BE2C (cell line): ENCODE measurements at regions not wholly inside any gene's neighbourhood (a gene's known extent, or its start where the extent isn't known, plus 50 kb on each side); places are given as distances from the start of the nearest gene placed in this dataset.

Experiments used
- DNase-seq: peaks from one replicate; pipeline ENCODE4 v3.0.0-alpha.2; 2020
- H3K27me3 ChIP-seq: fragments of 250-450 bp; sonication (Bioruptor Pico); 2 replicates; pipeline ENCODE4 v1.5.1; 2020; ENCODE audit warnings: mild to moderate bottlenecking
- H3K36me3 ChIP-seq: fragments of 250-450 bp; sonication (Bioruptor Pico); 2 replicates; pipeline ENCODE4 v1.5.1; 2020; ENCODE audit warnings: mild to moderate bottlenecking
- H3K4me1 ChIP-seq: fragments of 250-450 bp; sonication (Bioruptor Pico); 2 replicates; pipeline ENCODE4 v1.5.1; 2020
- H3K4me3 ChIP-seq: 2 replicates; pipeline ENCODE4 v1.5.1; 2011; ENCODE audit warnings: low read depth, low read length
- H3K9me3 ChIP-seq: fragments of 250-450 bp; sonication (Bioruptor Pico); 2 replicates; pipeline ENCODE4 v1.5.1; 2020
- TF ChIP-seq, protein P1 (sequence below): IDR thresholded peaks from 2 replicates; pipeline ENCODE4 v1.5.1; 2012; ENCODE audit warnings: mild to moderate bottlenecking, low read depth, low read length

DNA sequence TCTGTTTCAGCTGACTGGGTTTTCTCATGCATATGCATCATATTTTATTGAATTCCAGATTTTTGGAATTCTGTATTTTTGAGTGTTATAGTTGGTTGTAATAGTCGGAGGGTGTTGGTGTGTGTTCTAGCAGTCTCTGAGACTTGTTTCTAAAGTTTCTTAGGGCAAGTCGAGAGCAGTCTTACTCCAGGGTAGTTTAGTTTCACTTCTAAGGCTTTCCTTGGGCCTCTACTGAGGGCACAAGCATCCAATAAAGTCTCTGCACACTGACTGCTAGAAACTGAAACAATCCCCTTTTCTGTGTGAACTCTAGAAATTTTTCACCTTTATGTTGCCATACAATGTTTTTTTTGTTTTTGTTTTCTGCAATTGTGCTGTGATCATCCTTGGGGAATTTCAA is 663.7 kb upstream of the LRATD1 start:
- no peaks in the 10 kb centered on the region for H3K36me3 ChIP-seq
- H3K4me3 ChIP-seq: no peak overlapping the region
- DNase-seq: no peak
- H3K4me1 ChIP-seq: no peaks in the 10 kb centered on the region
- TF ChIP-seq, protein P1, sequence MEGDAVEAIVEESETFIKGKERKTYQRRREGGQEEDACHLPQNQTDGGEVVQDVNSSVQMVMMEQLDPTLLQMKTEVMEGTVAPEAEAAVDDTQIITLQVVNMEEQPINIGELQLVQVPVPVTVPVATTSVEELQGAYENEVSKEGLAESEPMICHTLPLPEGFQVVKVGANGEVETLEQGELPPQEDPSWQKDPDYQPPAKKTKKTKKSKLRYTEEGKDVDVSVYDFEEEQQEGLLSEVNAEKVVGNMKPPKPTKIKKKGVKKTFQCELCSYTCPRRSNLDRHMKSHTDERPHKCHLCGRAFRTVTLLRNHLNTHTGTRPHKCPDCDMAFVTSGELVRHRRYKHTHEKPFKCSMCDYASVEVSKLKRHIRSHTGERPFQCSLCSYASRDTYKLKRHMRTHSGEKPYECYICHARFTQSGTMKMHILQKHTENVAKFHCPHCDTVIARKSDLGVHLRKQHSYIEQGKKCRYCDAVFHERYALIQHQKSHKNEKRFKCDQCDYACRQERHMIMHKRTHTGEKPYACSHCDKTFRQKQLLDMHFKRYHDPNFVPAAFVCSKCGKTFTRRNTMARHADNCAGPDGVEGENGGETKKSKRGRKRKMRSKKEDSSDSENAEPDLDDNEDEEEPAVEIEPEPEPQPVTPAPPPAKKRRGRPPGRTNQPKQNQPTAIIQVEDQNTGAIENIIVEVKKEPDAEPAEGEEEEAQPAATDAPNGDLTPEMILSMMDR: no peak
- no peaks in the 10 kb centered on the region for H3K9me3 ChIP-seq
- no peaks in the 10 kb centered on the region for H3K27me3 ChIP-seq

DNA sequence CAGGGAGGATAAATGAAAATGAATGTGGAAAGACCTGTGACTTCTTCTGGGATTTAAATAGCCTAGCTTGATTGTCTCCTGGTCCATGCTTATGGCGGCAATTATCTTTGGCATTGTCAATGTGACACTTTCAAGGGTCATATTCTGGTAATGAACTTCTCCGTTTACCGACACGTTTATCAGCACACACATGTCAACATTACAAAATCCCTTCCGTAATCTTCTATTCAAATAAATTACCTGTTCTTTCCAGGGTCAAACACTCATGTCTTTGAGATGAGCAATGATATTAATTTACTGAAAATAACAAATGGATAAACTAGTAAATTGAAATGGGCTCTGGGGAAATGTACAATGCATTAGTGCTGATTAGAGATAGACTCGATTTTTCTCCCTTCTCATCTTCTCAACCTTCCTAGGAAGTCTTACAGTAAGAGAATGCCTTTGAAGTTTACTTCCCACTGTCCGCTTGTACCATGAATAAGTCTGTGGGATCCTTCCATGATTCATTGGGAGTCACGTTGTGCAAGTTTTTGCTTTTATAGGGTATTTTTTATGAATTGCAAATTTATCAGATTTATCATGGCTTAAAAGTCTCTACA is 646.3 kb upstream of the LRATD1 start:
- Histone ChIP-seq H3K4me3 (no peak overlapping the region), H3K9me3 (no peaks in the 10 kb centered on the region), H3K27me3 (no peaks in the 10 kb centered on the region), H3K4me1 (no peaks in the 10 kb centered on the region), H3K36me3 (no peaks in the 10 kb centered on the region)
- no peak for DNase-seq
- TF ChIP-seq, protein P1: no peak

DNA sequence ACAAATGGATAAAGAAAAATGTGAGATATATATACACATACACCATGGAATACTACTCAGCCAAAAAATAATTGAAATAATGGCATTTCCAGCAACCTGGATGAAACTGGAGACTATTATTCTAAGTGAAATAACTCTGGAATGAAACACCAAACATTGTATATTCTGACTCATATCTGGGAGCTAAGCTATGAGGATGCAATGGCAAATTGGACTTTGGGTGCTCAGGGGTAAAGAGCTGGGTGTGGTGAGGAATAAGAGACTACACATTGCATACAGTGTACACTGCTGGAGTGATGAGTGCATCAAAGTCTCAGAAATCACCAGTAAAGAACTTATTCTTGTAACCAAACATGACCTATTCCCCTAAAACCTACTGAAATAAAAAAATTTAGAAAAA is 636.0 kb upstream of the LRATD1 start:
- H3K4me1 ChIP-seq: no peaks in the 10 kb centered on the region
- TF ChIP-seq, protein P1: no peak
- DNase-seq: no peak
- no peak overlapping the region for H3K4me3 ChIP-seq
- no peaks in the 10 kb centered on the region for H3K9me3 ChIP-seq
- H3K27me3 ChIP-seq: no peaks in the 10 kb centered on the region
- no peaks in the 10 kb centered on the region for H3K36me3 ChIP-seq

DNA sequence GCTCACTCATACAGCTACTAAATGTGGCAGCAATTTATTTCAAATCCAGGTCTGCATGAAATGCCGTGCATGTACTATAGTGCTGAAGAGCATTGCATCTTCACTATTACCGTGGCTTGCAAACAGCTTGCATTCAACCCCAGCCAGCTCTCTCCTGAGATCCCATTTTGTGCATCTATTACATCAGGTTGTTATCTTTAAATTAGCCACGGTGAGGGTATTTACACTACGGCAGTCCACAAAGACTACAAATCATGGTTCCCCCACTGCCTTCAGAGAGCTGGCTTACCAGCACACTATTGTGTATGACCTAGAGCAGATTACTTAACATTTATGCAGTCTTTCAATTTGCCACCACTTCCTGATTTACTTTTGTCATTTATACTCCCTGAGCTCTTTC is 621.3 kb upstream of the LRATD1 start:
- TF ChIP-seq, protein P1: no peak
- H3K36me3 ChIP-seq: no peaks in the 10 kb centered on the region
- DNase-seq: no peak
- H3K4me3 ChIP-seq: no peak overlapping the region
- H3K27me3 ChIP-seq: no peaks in the 10 kb centered on the region
- no peaks in the 10 kb centered on the region for H3K9me3 ChIP-seq
- no peaks in the 10 kb centered on the region; the same call in 1 of the 2 replicates for H3K4me1 ChIP-seq

DNA sequence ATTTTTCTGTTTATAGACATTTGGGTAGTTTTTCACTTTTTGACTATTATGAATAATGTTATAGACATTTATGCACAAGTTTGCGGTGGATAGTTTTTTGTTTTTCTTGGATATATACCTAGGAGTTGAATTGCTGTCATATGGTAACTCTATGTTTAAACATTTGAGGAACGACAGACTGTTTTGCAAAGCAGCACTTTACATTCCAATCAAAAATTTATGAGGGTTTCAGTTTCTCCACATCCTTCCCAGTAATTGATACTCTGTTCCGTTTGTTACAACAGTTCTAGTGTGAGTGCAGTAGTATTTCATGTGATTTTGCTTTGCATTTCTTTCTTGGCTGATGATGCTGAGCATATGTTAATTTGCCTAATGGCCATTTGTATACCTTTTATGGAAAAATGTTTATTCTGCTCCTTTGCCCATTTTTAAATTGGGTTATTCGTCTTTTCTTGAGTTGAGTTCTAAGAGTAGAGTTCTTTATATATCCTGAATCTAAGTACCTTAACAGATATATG is 617.3 kb upstream of the LRATD1 start:
- no peak for DNase-seq
- H3K36me3 ChIP-seq: no peaks in the 10 kb centered on the region
- H3K4me1 ChIP-seq: no peaks in the 10 kb centered on the region; the same call in 1 of the 2 replicates
- TF ChIP-seq, protein P1: no peak
- no peaks in the 10 kb centered on the region for H3K9me3 ChIP-seq
- no peak overlapping the region for H3K4me3 ChIP-seq
- no peaks in the 10 kb centered on the region for H3K27me3 ChIP-seq

DNA sequence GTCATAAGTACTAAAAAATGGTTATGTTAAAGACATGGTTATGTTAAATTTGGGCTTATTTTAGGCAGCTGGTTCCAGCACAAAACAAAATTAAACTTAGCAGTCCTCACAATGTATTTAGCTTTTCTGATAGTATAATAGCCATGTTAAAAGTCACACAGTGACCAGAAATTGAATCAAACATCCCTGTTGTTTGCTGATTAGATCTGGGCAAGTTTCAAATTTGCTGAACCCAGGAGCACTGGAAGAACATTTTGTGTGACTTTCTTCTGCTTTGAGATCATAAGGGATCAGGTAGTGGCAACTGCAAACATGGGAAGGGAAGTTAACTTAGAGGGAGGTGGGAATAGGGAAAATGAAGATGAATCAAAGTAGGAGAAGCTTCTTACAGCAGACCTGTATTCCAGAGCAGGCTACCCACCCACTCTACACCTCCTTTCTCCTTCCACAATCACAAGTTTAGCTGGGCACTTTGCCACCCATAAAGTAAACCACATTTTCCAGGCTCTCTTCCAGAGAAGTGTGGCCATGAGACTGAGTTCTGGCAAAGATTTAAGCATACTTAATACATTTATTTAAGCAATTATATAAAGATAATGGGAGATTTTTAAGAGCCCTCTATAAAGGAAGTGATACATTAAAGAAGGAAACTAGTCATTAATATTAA is 616.1 kb upstream of the LRATD1 start:
- no peaks in the 10 kb centered on the region for H3K36me3 ChIP-seq

More for the DNA sequence above, 616.1 kb upstream of the LRATD1 start:
- H3K27me3 ChIP-seq: no peaks in the 10 kb centered on the region
- no peaks in the 10 kb centered on the region for H3K9me3 ChIP-seq
- no peak for DNase-seq
- TF ChIP-seq, protein P1: no peak
- no peak overlapping the region for H3K4me3 ChIP-seq
- no peaks in the 10 kb centered on the region; the same call in 1 of the 2 replicates for H3K4me1 ChIP-seq
